ENCODE measurements at regions not wholly inside any gene's neighbourhood (a gene's known extent, or its start where the extent isn't known, plus 50 kb on each side); places are given as distances from the start of the nearest gene placed in this dataset.

DNA sequence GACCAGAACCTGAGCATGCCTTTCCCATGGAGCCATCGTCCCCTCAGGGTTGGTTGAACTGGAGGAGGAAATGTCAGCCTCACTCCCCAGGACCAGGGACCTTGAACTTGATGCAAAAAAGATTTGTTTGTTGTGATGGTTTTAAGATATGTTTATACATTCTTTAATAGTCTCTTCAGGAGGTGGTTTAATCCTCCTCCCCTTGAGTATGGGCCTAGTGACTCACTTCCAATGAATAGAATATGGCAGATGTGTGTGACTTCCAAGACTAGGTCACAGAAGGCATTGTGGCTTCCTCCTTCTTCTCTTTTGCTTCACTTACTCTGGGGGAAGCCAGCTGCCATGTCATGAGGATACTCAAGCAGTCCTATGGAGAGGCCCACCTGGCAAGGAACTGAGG is 81.7 kb upstream of the WNT4 start:
- Histone ChIP-seq H3K27ac (no peak overlapping the region), H3K4me1 (peaks cover 4% of the 10 kb centered on the region), H3K9me3 (no peaks in the 10 kb centered on the region), H3K27me3 (no peaks in the 10 kb centered on the region), H3K36me3 (replicated peaks in 1 of 2; ENCODE audit: insufficient read depth in 1 of 2, low read depth in 2 of 2) (no peaks in the 10 kb centered on the region), H3K4me3 (no peak overlapping the region)
- no peak for DNase-seq
- no peak for TF ChIP-seq POLR2A (IDR thresholded peaks at IDR 0.05)
- TF ChIP-seq, protein P1, sequence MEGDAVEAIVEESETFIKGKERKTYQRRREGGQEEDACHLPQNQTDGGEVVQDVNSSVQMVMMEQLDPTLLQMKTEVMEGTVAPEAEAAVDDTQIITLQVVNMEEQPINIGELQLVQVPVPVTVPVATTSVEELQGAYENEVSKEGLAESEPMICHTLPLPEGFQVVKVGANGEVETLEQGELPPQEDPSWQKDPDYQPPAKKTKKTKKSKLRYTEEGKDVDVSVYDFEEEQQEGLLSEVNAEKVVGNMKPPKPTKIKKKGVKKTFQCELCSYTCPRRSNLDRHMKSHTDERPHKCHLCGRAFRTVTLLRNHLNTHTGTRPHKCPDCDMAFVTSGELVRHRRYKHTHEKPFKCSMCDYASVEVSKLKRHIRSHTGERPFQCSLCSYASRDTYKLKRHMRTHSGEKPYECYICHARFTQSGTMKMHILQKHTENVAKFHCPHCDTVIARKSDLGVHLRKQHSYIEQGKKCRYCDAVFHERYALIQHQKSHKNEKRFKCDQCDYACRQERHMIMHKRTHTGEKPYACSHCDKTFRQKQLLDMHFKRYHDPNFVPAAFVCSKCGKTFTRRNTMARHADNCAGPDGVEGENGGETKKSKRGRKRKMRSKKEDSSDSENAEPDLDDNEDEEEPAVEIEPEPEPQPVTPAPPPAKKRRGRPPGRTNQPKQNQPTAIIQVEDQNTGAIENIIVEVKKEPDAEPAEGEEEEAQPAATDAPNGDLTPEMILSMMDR (IDR thresholded peaks at IDR 0.05): no peak
- intact Hi-C loops (cut with DNase I): no loop called here
- WGBS, 2 donors: 89 to 100% methylated on average over 1 of the region's 1 CpG
- no peak for ATAC-seq

DNA sequence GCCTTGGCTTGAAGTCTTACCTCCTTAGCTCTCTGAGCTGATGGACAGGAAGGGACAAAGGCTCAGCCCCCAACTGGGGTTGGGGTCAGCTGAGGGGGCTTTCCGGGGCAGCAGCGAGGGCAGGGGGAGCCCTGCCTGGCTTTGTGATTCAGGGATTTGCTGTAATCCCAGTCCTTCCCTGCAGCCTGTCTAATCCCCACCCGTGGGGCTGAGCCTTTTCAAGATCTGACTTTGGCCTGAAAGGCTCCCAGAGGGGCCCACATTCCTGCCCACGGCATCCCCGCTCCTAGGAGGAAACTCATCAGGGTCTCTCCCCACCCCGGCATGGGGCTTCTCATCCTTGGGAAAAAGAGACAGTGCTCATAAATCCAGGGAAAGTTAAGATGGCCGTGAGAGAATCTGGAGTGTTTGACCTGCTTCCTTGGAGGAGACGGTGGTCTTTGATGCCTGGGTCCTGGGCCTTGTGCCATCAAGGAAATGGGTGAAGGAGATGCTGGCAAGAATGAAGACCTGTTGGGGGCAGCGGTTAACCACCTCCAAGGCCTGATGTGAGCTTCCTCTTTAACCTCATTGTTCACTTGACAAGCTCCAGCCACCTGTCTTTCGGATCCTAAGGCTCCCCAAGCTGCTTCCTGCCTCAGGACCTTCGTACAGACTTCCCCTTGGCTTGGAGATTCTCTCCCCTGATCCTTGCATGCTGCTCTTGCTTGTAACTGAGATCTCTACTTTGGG is 83.1 kb upstream of the WNT4 start:
- 73 to 77% methylated on average over 8 to 11 of the region's 11 CpGs for WGBS, 2 donors
- Histone ChIP-seq H3K4me3 (no peak overlapping the region), H3K9me3 (no peaks in the 10 kb centered on the region), H3K27ac (no peak overlapping the region), H3K27me3 (no peaks in the 10 kb centered on the region), H3K4me1 (peaks cover 4% of the 10 kb centered on the region), H3K36me3 (replicated peaks in 1 of 2; ENCODE audit: insufficient read depth in 1 of 2, low read depth in 2 of 2) (no peaks in the 10 kb centered on the region)
- intact Hi-C loops (cut with DNase I): no loop called here
- no peak for ATAC-seq
- DNase-seq: no peak
- no peak for TF ChIP-seq POLR2A (IDR thresholded peaks at IDR 0.05)
- TF ChIP-seq, protein P1 (IDR thresholded peaks at IDR 0.05): no peak

GRCh38 chr1:22228074-22228473 is 85.2 kb upstream of the WNT4 start:
- no peak overlapping the region for H3K27ac ChIP-seq
- intact Hi-C loops (cut with DNase I): no loop called here
- no peak for DNase-seq
- H3K36me3 ChIP-seq (replicated peaks in 1 of 2; ENCODE audit: insufficient read depth in 1 of 2, low read depth in 2 of 2): no peaks in the 10 kb centered on the region
- no peaks in the 10 kb centered on the region for H3K27me3 ChIP-seq
- H3K9me3 ChIP-seq: no peaks in the 10 kb centered on the region
- TF ChIP-seq, protein P1 (IDR thresholded peaks at IDR 0.05): no peak
- TF ChIP-seq POLR2A (IDR thresholded peaks at IDR 0.05): no peak
- WGBS, 2 donors: 85 to 86% methylated on average over 8 of the region's 8 CpGs
- H3K4me3 ChIP-seq: no peak overlapping the region
- ATAC-seq: no peak
- peaks cover 4% of the 10 kb centered on the region for H3K4me1 ChIP-seq

DNA sequence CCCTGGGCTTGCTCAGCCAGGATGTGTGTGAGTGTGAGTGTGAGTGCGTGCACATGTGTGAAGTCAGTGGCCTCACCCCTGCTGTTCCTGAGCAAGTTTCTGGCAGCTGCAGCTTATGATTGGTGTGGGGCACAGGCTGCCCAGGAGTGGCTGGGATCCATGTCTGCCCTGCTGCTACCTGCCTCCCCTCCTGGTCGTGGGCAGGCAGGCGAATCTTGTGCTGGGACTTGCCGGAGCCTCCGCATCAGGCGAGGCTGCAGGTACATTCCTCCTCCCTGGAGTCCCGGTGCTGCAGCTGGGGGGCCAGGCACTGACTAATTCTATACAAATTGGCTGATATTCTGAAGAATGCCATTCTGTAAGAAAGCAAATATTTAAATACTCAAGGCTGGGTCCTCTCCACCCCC is 85.6 kb upstream of the WNT4 start:
- Histone ChIP-seq H3K27ac (no peak overlapping the region), H3K36me3 (replicated peaks in 1 of 2; ENCODE audit: insufficient read depth in 1 of 2, low read depth in 2 of 2) (no peaks in the 10 kb centered on the region), H3K9me3 (no peaks in the 10 kb centered on the region), H3K4me3 (no peak overlapping the region), H3K4me1 (peaks cover 4% of the 10 kb centered on the region), H3K27me3 (no peaks in the 10 kb centered on the region)
- DNase-seq: peak in 1 of 4 donors; percentile 5
- TF ChIP-seq, protein P1 (IDR thresholded peaks at IDR 0.05): no peak
- no peak for TF ChIP-seq POLR2A (IDR thresholded peaks at IDR 0.05)
- intact Hi-C loops (cut with DNase I): no loop called here
- ATAC-seq: no peak
- 23 to 37% methylated on average over 6 to 7 of the region's 7 CpGs for WGBS, 2 donors

- TF ChIP-seq POLR2A (IDR thresholded peaks at IDR 0.05): no peak
- TF ChIP-seq, protein P1 (IDR thresholded peaks at IDR 0.05): no peak
- Histone ChIP-seq H3K9me3 (no peaks in the 10 kb centered on the region), H3K4me3 (no peak overlapping the region), H3K4me1 (peaks cover 4% of the 10 kb centered on the region), H3K36me3 (replicated peaks in 1 of 2; ENCODE audit: insufficient read depth in 1 of 2, low read depth in 2 of 2) (no peaks in the 10 kb centered on the region), H3K27ac (no peak overlapping the region), H3K27me3 (no peaks in the 10 kb centered on the region)
- intact Hi-C loops (cut with DNase I): no loop called here
- WGBS, 2 donors: 61 to 85% methylated on average over 2 of the region's 2 CpGs
- ATAC-seq (peak; percentile 49), DNase-seq (no peak)
Observed at GRCh38 chr1:22229379-22229778, 86.5 kb upstream of the WNT4 start.
